DND-41 (cell line): ENCODE measurements at regions not wholly inside any gene's neighbourhood (a gene's known extent, or its start where the extent isn't known, plus 50 kb on each side); places are given as distances from the start of the nearest gene placed in this dataset.

Experiments used
- EZH2 ChIP-seq: IDR thresholded peaks from 3 replicates; pipeline ENCODE4 v1.6.1; 2012; ENCODE audit warnings: borderline replicate concordance, low read depth, mild to moderate bottlenecking, moderate library complexity, low read length, inconsistent platforms; ENCODE audit not compliant: severe bottlenecking
- TF ChIP-seq, protein P1 (sequence below): IDR thresholded peaks from 2 replicates; pipeline ENCODE4 v1.5.1; 2012; ENCODE audit warnings: borderline replicate concordance, low read length, moderate library complexity, mild to moderate bottlenecking; ENCODE audit not compliant: poor library complexity, severe bottlenecking; ENCODE audit errors: extremely low read depth

DNA sequence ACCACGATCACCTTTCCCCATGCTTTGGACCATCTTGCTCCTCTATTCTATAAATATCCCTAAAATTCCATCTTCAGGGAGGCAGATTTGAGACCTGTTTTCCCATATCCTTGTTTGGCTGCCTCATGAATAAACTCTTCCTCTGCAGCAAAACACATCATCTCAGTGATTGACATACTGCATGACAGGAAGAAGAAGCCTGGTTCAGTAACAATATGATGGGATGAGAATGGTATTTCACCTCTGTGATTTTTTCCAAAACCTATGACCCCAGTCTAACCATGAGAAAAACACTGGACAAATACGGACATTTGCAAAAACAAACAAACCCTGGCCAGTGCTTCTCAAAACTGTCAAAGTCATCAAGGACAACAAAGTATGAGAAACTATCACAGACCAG, 53.8 kb upstream of the ZSWIM5 start:
- TF ChIP-seq, protein P1, sequence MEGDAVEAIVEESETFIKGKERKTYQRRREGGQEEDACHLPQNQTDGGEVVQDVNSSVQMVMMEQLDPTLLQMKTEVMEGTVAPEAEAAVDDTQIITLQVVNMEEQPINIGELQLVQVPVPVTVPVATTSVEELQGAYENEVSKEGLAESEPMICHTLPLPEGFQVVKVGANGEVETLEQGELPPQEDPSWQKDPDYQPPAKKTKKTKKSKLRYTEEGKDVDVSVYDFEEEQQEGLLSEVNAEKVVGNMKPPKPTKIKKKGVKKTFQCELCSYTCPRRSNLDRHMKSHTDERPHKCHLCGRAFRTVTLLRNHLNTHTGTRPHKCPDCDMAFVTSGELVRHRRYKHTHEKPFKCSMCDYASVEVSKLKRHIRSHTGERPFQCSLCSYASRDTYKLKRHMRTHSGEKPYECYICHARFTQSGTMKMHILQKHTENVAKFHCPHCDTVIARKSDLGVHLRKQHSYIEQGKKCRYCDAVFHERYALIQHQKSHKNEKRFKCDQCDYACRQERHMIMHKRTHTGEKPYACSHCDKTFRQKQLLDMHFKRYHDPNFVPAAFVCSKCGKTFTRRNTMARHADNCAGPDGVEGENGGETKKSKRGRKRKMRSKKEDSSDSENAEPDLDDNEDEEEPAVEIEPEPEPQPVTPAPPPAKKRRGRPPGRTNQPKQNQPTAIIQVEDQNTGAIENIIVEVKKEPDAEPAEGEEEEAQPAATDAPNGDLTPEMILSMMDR = no peak
- TF ChIP-seq EZH2 = no peak
